Uterus (tissue), 3 donors: ENCODE measurements at regions not wholly inside any gene's neighbourhood (a gene's known extent, or its start where the extent isn't known, plus 50 kb on each side); places are given as distances from the start of the nearest gene placed in this dataset.

Experiments used
- DNase-seq, 2 donors: peaks; one replicate each; pipeline ENCODE4 v3.0.0-alpha.2; 2019 to 2020
- H3K27ac ChIP-seq, 2 donors: fragments of 200-600 bp; sonication (generic); 1 replicate in 1 of 2; 2 replicates in 1 of 2; pipeline ENCODE4 v1.5.1; 2016 to 2018
- H3K27me3 ChIP-seq, 2 donors: fragments of 200-600 bp; sonication (generic); one replicate each; pipeline ENCODE4 v1.5.1; 2018 to 2019; ENCODE audit warnings: control low read depth in 1 of 2
- H3K36me3 ChIP-seq, 2 donors: fragments of 200-600 bp; sonication (generic); one replicate each; pipeline ENCODE4 v1.5.1; 2019; ENCODE audit warnings: control low read depth in 1 of 2
- H3K4me1 ChIP-seq, 2 donors: fragments of 200-600 bp; sonication (generic); one replicate each; pipeline ENCODE4 v1.5.1; 2018 to 2019; ENCODE audit warnings: control low read depth in 1 of 2
- H3K4me3 ChIP-seq, 2 donors: fragments of 200-600 bp; sonication (generic); 1 replicate in 1 of 2; 2 replicates in 1 of 2; pipeline ENCODE4 v1.5.1; 2018 to 2019; ENCODE audit warnings: mild to moderate bottlenecking in 1 of 2
- H3K9me3 ChIP-seq, 2 donors: fragments of 200-600 bp; sonication (generic); one replicate each; pipeline ENCODE4 v1.5.1; 2019; ENCODE audit warnings: control low read depth in 1 of 2
- POLR2A ChIP-seq, 2 donors: fragments of 450-650 bp; IDR thresholded peaks; one replicate each; pipeline ENCODE4 v1.6.1; 2016; ENCODE audit warnings: antibody characterized with exemption in 2 of 2, mild to moderate bottlenecking in 1 of 2, moderate library complexity in 1 of 2
- intact Hi-C: fragments of 100-400 bp; cut with DNase I; formaldehyde crosslinking; loops from one replicate; pipeline ENCODE4 v1.15.1; 2023; ENCODE audit warnings: low total_unique reads
- TF ChIP-seq, protein P1 (sequence below), 4 experiments: fragments of 200-600 bp in 2 of 4; fragments of 450-650 bp in 2 of 4; sonication (generic) in 2 of 4; IDR thresholded peaks; one replicate each; pipeline ENCODE4 v1.5.1; 2016 to 2019; ENCODE audit warnings: antibody characterized with exemption in 4 of 4, mild to moderate bottlenecking in 2 of 4, moderate library complexity in 1 of 4
- donor health status: DM: yes; HTN: yes; CAD: no.

DNA sequence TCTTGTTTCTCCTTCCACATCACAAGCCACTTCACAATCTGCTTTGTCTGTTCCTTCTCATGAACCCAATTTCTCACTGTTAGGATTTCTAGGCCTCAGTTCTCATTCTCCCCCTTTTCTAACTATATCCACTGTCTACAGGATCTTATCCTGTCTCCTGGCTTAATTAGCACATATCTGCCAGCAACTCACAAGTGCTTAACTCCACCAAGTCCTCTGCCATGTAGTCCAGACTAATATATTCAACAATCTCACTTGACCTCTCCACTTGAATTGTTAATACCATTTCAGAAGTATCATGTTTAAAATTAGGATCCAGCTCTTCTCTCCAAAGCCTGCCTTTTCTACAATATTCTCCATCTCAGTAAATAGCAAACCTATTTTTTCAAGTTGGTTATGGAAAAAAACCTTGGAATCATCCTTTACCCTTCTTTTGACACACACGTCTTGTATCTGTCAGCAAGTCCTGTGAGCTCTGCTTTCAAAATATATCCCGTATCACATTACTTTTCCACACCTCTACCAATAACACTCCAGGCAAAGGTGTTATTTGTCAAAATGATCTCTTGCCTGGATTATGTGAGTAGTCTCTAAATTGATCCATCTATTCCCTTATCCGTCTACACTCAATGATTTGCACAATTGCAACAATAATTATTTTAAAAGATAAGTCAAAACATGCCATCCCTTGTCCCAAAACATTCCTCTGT, 127.2 kb upstream of the SLIT2 start:
- Histone ChIP-seq H3K27me3 (no peaks in the 10 kb centered on the region), H3K36me3 (no peaks in the 10 kb centered on the region), H3K9me3 (no peaks in the 10 kb centered on the region), H3K4me3 (no peak overlapping the region), H3K27ac (no peak overlapping the region), H3K4me1 (no peaks in the 10 kb centered on the region)
- intact Hi-C loops, result no loop called here
- TF ChIP-seq, protein P1, sequence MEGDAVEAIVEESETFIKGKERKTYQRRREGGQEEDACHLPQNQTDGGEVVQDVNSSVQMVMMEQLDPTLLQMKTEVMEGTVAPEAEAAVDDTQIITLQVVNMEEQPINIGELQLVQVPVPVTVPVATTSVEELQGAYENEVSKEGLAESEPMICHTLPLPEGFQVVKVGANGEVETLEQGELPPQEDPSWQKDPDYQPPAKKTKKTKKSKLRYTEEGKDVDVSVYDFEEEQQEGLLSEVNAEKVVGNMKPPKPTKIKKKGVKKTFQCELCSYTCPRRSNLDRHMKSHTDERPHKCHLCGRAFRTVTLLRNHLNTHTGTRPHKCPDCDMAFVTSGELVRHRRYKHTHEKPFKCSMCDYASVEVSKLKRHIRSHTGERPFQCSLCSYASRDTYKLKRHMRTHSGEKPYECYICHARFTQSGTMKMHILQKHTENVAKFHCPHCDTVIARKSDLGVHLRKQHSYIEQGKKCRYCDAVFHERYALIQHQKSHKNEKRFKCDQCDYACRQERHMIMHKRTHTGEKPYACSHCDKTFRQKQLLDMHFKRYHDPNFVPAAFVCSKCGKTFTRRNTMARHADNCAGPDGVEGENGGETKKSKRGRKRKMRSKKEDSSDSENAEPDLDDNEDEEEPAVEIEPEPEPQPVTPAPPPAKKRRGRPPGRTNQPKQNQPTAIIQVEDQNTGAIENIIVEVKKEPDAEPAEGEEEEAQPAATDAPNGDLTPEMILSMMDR (IDR thresholded peaks at IDR 0.05), result no peak
- no peak for TF ChIP-seq POLR2A (IDR thresholded peaks at IDR 0.05)
- DNase-seq, result no peak

- H3K27me3 ChIP-seq, result no peaks in the 10 kb centered on the region
- no peaks in the 10 kb centered on the region for H3K4me1 ChIP-seq
- intact Hi-C loops, result no loop called here
- H3K27ac ChIP-seq, result no peak overlapping the region
- no peak for TF ChIP-seq POLR2A (IDR thresholded peaks at IDR 0.05)
- TF ChIP-seq, protein P1 (IDR thresholded peaks at IDR 0.05), result no peak
- no peak overlapping the region for H3K4me3 ChIP-seq
- H3K36me3 ChIP-seq, result no peaks in the 10 kb centered on the region
- DNase-seq, result no peak
- no peaks in the 10 kb centered on the region for H3K9me3 ChIP-seq
Measured at GRCh38 chr4:20122198-20122988, 129.3 kb upstream of the SLIT2 start.

GRCh38 chr4:20119141-20119540, 132.6 kb upstream of the SLIT2 start:
- Histone ChIP-seq H3K4me3 (no peak overlapping the region), H3K27me3 (no peaks in the 10 kb centered on the region), H3K9me3 (no peaks in the 10 kb centered on the region), H3K36me3 (no peaks in the 10 kb centered on the region), H3K27ac (no peak overlapping the region), H3K4me1 (no peaks in the 10 kb centered on the region)
- DNase-seq, result no peak
- intact Hi-C loops, result no loop called here
- TF ChIP-seq POLR2A (IDR thresholded peaks at IDR 0.05), result no peak
- TF ChIP-seq, protein P1 (IDR thresholded peaks at IDR 0.05), result no peak

- Histone ChIP-seq H3K36me3 (no peaks in the 10 kb centered on the region), H3K9me3 (no peaks in the 10 kb centered on the region), H3K4me3 (no peak overlapping the region), H3K27ac (no peak overlapping the region), H3K27me3 (no peaks in the 10 kb centered on the region), H3K4me1 (no peaks in the 10 kb centered on the region)
- TF ChIP-seq, protein P1 (IDR thresholded peaks at IDR 0.05), result no peak
- TF ChIP-seq POLR2A (IDR thresholded peaks at IDR 0.05), result no peak
- intact Hi-C loops, result no loop called here
- no peak for DNase-seq
Measured at GRCh38 chr4:20109391-20109790, 142.3 kb upstream of the SLIT2 start.

GRCh38 chr4:20106921-20107320, 144.8 kb upstream of the SLIT2 start:
- Histone ChIP-seq H3K36me3 (no peaks in the 10 kb centered on the region), H3K27ac (no peak overlapping the region), H3K4me1 (no peaks in the 10 kb centered on the region), H3K4me3 (no peak overlapping the region), H3K27me3 (no peaks in the 10 kb centered on the region), H3K9me3 (no peaks in the 10 kb centered on the region)
- DNase-seq, result no peak
- TF ChIP-seq, protein P1 (IDR thresholded peaks at IDR 0.05), result no peak
- TF ChIP-seq POLR2A (IDR thresholded peaks at IDR 0.05), result no peak
- intact Hi-C loops, result no loop called here
